ENCODE measurements at regions not wholly inside any gene's neighbourhood (a gene's known extent, or its start where the extent isn't known, plus 50 kb on each side); places are given as distances from the start of the nearest gene placed in this dataset.

DNA sequence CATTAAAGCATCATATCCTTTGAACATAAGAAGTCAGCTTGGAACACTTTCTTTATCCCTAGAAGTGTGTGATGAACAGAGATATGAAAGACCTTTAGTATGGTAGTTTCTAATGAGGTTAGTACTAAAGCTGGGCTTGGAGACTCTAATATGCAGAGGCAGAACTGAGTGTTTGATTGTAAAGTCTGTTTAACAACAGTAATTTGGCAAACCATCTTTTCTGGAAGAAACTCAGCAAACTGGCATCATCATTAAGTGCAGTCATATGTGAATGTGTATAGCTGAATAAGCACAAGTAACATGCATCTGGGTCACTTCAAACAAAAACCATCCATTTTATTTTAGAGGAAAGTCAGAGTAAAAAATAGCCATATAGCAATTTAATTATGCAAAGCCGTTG, 385.9 kb upstream of the MAD2L1 start:
- CTCF ChIA-PET, result no interaction called here
- TF ChIP-seq, protein P1, sequence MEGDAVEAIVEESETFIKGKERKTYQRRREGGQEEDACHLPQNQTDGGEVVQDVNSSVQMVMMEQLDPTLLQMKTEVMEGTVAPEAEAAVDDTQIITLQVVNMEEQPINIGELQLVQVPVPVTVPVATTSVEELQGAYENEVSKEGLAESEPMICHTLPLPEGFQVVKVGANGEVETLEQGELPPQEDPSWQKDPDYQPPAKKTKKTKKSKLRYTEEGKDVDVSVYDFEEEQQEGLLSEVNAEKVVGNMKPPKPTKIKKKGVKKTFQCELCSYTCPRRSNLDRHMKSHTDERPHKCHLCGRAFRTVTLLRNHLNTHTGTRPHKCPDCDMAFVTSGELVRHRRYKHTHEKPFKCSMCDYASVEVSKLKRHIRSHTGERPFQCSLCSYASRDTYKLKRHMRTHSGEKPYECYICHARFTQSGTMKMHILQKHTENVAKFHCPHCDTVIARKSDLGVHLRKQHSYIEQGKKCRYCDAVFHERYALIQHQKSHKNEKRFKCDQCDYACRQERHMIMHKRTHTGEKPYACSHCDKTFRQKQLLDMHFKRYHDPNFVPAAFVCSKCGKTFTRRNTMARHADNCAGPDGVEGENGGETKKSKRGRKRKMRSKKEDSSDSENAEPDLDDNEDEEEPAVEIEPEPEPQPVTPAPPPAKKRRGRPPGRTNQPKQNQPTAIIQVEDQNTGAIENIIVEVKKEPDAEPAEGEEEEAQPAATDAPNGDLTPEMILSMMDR (IDR thresholded peaks at IDR 0.05), result no peak
- TF ChIP-seq POLR2AphosphoS5 (IDR thresholded peaks at IDR 0.05; ENCODE audit: low read depth, low read length) (no peak), SIN3A (IDR thresholded peaks at IDR 0.05; ENCODE audit: borderline replicate concordance, insufficient read depth, low read depth, low read length) (no peak), TCF7L2 (IDR thresholded peaks at IDR 0.05; ENCODE audit: low read depth, low read length) (no peak)
- TF ChIP-seq, protein P2, sequence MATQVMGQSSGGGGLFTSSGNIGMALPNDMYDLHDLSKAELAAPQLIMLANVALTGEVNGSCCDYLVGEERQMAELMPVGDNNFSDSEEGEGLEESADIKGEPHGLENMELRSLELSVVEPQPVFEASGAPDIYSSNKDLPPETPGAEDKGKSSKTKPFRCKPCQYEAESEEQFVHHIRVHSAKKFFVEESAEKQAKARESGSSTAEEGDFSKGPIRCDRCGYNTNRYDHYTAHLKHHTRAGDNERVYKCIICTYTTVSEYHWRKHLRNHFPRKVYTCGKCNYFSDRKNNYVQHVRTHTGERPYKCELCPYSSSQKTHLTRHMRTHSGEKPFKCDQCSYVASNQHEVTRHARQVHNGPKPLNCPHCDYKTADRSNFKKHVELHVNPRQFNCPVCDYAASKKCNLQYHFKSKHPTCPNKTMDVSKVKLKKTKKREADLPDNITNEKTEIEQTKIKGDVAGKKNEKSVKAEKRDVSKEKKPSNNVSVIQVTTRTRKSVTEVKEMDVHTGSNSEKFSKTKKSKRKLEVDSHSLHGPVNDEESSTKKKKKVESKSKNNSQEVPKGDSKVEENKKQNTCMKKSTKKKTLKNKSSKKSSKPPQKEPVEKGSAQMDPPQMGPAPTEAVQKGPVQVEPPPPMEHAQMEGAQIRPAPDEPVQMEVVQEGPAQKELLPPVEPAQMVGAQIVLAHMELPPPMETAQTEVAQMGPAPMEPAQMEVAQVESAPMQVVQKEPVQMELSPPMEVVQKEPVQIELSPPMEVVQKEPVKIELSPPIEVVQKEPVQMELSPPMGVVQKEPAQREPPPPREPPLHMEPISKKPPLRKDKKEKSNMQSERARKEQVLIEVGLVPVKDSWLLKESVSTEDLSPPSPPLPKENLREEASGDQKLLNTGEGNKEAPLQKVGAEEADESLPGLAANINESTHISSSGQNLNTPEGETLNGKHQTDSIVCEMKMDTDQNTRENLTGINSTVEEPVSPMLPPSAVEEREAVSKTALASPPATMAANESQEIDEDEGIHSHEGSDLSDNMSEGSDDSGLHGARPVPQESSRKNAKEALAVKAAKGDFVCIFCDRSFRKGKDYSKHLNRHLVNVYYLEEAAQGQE (IDR thresholded peaks at IDR 0.05; ENCODE audit: insufficient read depth in 1 of 2, low read depth in 2 of 2, low read length in 1 of 2), result no peak

DNA sequence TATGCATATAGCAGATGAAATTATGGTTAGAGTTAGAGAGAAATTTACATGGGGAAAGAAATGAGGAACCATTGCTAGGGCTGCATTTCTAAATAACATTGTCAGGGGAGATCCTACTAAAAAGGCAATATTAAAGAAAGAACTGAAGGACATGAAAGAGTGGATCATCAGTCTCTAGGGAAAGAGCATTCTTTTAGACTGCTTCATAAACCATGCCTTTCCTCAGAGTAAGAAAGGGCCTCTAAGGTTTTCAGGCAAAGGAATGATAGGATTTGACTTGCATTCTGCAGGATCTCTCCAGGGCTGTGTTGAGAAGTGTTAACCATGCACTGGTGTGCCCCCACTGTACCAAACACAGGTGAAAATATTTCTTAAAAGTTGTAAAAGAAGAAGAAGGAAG, 385.4 kb upstream of the MAD2L1 start:
- TF ChIP-seq, protein P1 (IDR thresholded peaks at IDR 0.05), result no peak
- no peak for TF ChIP-seq SIN3A (IDR thresholded peaks at IDR 0.05; ENCODE audit: borderline replicate concordance, insufficient read depth, low read depth, low read length)
- TF ChIP-seq, protein P2 (IDR thresholded peaks at IDR 0.05; ENCODE audit: insufficient read depth in 1 of 2, low read depth in 2 of 2, low read length in 1 of 2), result no peak
- no peak for TF ChIP-seq POLR2AphosphoS5 (IDR thresholded peaks at IDR 0.05; ENCODE audit: low read depth, low read length)
- no peak for TF ChIP-seq TCF7L2 (IDR thresholded peaks at IDR 0.05; ENCODE audit: low read depth, low read length)
- Histone ChIP-seq H3K27ac (ENCODE audit: low read length) (no peak overlapping the region), H3K9me3 (ENCODE audit: control insufficient read depth, insufficient read depth, low read depth, low read length) (no peaks in the 10 kb centered on the region), H3K4me1 (ENCODE audit: control insufficient read depth, insufficient read depth, low read length) (no peaks in the 10 kb centered on the region), H3K36me3 (ENCODE audit: control insufficient read depth, insufficient read depth, low read length) (no peaks in the 10 kb centered on the region), H3K4me3 (ENCODE audit: low read depth in 2 of 2, low read length in 2 of 2) (no peak overlapping the region), H3K27me3 (ENCODE audit: control insufficient read depth, insufficient read depth, low read length) (no peaks in the 10 kb centered on the region)
- ChIA-PET POLR2A (no interaction called here), CTCF (no interaction called here)
- intact Hi-C loops (cut with micrococcal nuclease; ENCODE audit: unreplicated experiment) (no loop called here), in situ Hi-C loops (cut with HindIII; ENCODE audit: low pct_unique_long_range_greater_than_20kb, low sequenced_read_pairs) (no loop called here)
- DNase-seq (ENCODE audit: low read depth, low spot score) (no peak), ATAC-seq (no peak)
- BruUV-seq (replicated peaks), result no TSS peak

More for the DNA sequence above, 385.9 kb upstream of the MAD2L1 start:
- BruUV-seq (replicated peaks), result no TSS peak
- no peak for DNase-seq (ENCODE audit: low read depth, low spot score)
- intact Hi-C loops (cut with micrococcal nuclease; ENCODE audit: unreplicated experiment) (no loop called here), in situ Hi-C loops (cut with HindIII; ENCODE audit: low pct_unique_long_range_greater_than_20kb, low sequenced_read_pairs) (no loop called here)
- Histone ChIP-seq H3K4me3 (ENCODE audit: low read depth in 2 of 2, low read length in 2 of 2) (no peak overlapping the region), H3K4me1 (ENCODE audit: control insufficient read depth, insufficient read depth, low read length) (no peaks in the 10 kb centered on the region), H3K36me3 (ENCODE audit: control insufficient read depth, insufficient read depth, low read length) (no peaks in the 10 kb centered on the region), H3K27me3 (ENCODE audit: control insufficient read depth, insufficient read depth, low read length) (no peaks in the 10 kb centered on the region), H3K9me3 (ENCODE audit: control insufficient read depth, insufficient read depth, low read depth, low read length) (no peaks in the 10 kb centered on the region), H3K27ac (ENCODE audit: low read length) (no peak overlapping the region)
- POLR2A ChIA-PET, result no interaction called here
- no peak for ATAC-seq

Data from Panc1 (cell line).